ENCODE measurements at regions not wholly inside any gene's neighbourhood (a gene's known extent, or its start where the extent isn't known, plus 50 kb on each side); places are given as distances from the start of the nearest gene placed in this dataset.

GRCh38 chr18:44245019-44245418 lies 435.7 kb upstream of the SETBP1 start:
- TF ChIP-seq POLR2AphosphoS5 (IDR thresholded peaks at IDR 0.05; ENCODE audit: borderline replicate concordance, low read depth, low read length) (no peak), EZH2 (IDR thresholded peaks at IDR 0.05) (no peak), FOXP2 (optimal IDR thresholded peaks at IDR 0.05; ENCODE audit: control extremely low read depth, extremely low read length, insufficient read depth) (no peak)

Data from SK-N-MC (cell line).